H1 (cell line): ENCODE measurements at regions not wholly inside any gene's neighbourhood (a gene's known extent, or its start where the extent isn't known, plus 50 kb on each side); places are given as distances from the start of the nearest gene placed in this dataset.

ENCODE experiments used
- CTCF ChIA-PET: fragments of 300-600 bp; sonication (Branson Sonifier 250); formaldehyde crosslinking; loops from one replicate; lab custom pipeline; 2021; ENCODE audit not compliant: partially characterized antibody; lab: Charles Lee
- POLR2A ChIA-PET: fragments of 300-600 bp; sonication (Branson Sonifier 250); formaldehyde crosslinking; loops from one replicate; lab custom pipeline; 2021; ENCODE audit warnings: inconsistent platforms; ENCODE audit not compliant: partially characterized antibody; lab: Charles Lee
- DNase-seq, 2 experiments: peaks; one replicate each; pipeline versions ENCODE4 v3.0.0 to v3.0.0-alpha.2; 2010 to 2022; ENCODE audit warnings: low spot score in 2 of 2, low read depth in 1 of 2, mixed read lengths in 1 of 2
- FAIRE-seq: peaks from 2 replicates; lab custom pipeline; 2011; peaks lifted over from hg19 to GRCh38; lab: Jason Lieb, UNC
- H2AFZ ChIP-seq: 2 replicates; pipeline ENCODE4 v1.8.1; 2012; ENCODE audit warnings: low read length, inconsistent platforms
- H2AK5ac ChIP-seq: 2 replicates; pipeline ENCODE4 v1.6.1; 2013; ENCODE audit warnings: low read depth, low read length
- H2BK120ac ChIP-seq: replicated peaks from 2 replicates; pipeline ENCODE3; 2013; ENCODE audit warnings: low read depth, low read length, inconsistent platforms
- H2BK12ac ChIP-seq: 2 replicates; pipeline ENCODE4 v1.6.1; 2013; ENCODE audit warnings: low read depth, low read length
- H2BK15ac ChIP-seq: 2 replicates; pipeline ENCODE4 v1.6.1; 2013; ENCODE audit warnings: low read length
- H2BK20ac ChIP-seq: 2 replicates; pipeline ENCODE4 v1.6.1; 2013; ENCODE audit warnings: low read length
- H2BK5ac ChIP-seq: 2 replicates; pipeline ENCODE4 v1.6.1; 2013; ENCODE audit warnings: low read depth, low read length
- H3K14ac ChIP-seq: 2 replicates; pipeline ENCODE4 v1.6.1; 2013; ENCODE audit warnings: inconsistent platforms; ENCODE audit not compliant: insufficient read length
- H3K18ac ChIP-seq: 2 replicates; pipeline ENCODE4 v1.6.1; 2013; ENCODE audit warnings: low read length; ENCODE audit errors: extremely low read depth
- H3K23ac ChIP-seq: 2 replicates; pipeline ENCODE4 v1.6.1; 2013; ENCODE audit warnings: inconsistent platforms; ENCODE audit not compliant: insufficient read length
- H3K23me2 ChIP-seq: 2 replicates; pipeline ENCODE4 v1.6.1; 2013; ENCODE audit warnings: low read depth, low read length
- H3K27ac ChIP-seq: 2 replicates; pipeline ENCODE4 v1.6.1; 2011; ENCODE audit warnings: low read depth, low read length, inconsistent platforms
- H3K27me3 ChIP-seq, 4 experiments: replicated peaks in 1 of 4; 1 replicate in 1 of 4; 2 replicates in 3 of 4; pipeline versions ENCODE4 v1.6.1 to v1.8.1; 2011 to 2013; ENCODE audit warnings: low read length in 3 of 4, mild to moderate bottlenecking in 3 of 4, inconsistent platforms in 2 of 4, mixed read lengths in 2 of 4, moderate library complexity in 1 of 4; ENCODE audit not compliant: control insufficient read depth in 3 of 4, insufficient read depth in 3 of 4; ENCODE audit errors: extremely low read depth in 1 of 4
- H3K36me3 ChIP-seq, 4 experiments: 2 replicates each; pipeline versions ENCODE4 v1.6.1 to v1.8.1; 2011 to 2013; ENCODE audit warnings: mild to moderate bottlenecking in 4 of 4, low read length in 3 of 4, moderate library complexity in 2 of 4, control low read depth in 1 of 4, inconsistent platforms in 1 of 4; ENCODE audit not compliant: insufficient read depth in 4 of 4, control insufficient read depth in 2 of 4
- H3K4ac ChIP-seq: replicated peaks from 2 replicates; pipeline ENCODE3; 2013; ENCODE audit warnings: low read length, low read depth, mixed read lengths, inconsistent platforms; ENCODE audit not compliant: insufficient read length
- H3K4me1 ChIP-seq, 4 experiments: replicated peaks in 1 of 4; 1 replicate in 1 of 4; 2 replicates in 3 of 4; pipeline versions ENCODE4 v1.6.1 to v1.8.1; 2011 to 2013; ENCODE audit warnings: low read length in 3 of 4, inconsistent platforms in 2 of 4, mixed read lengths in 1 of 4; ENCODE audit not compliant: insufficient read depth in 4 of 4, control insufficient read depth in 3 of 4
- H3K4me2 ChIP-seq, 2 experiments: 2 replicates each; pipeline versions ENCODE4 v1.6.1 to v1.8.1; 2011 to 2013; ENCODE audit warnings: low read depth in 2 of 2, low read length in 2 of 2, control low read depth in 1 of 2, inconsistent platforms in 1 of 2, mild to moderate bottlenecking in 1 of 2; ENCODE audit not compliant: insufficient read depth in 1 of 2
- H3K4me3 ChIP-seq, 4 experiments: fragments of 200-600, 300-600 bp in 1 of 4; sonication (generic), shearing (Covaris generic), sonication (Bioruptor Twin) in 1 of 4; 2 replicates each; pipeline versions ENCODE4 v1.5.1 to v1.8.1; 2011 to 2016; ENCODE audit warnings: low read length in 4 of 4, low read depth in 3 of 4, control low read depth in 2 of 4, inconsistent platforms in 2 of 4, mild to moderate bottlenecking in 2 of 4, mixed read lengths in 1 of 4, moderate library complexity in 1 of 4; ENCODE audit not compliant: insufficient read depth in 2 of 4; ENCODE audit errors: extremely low read depth in 1 of 4
- H3K56ac ChIP-seq: replicated peaks from 2 replicates; pipeline ENCODE3; 2013; ENCODE audit warnings: low read depth, mild to moderate bottlenecking, mixed read lengths, low read length, inconsistent platforms; ENCODE audit not compliant: insufficient read length
- H3K79me1 ChIP-seq: 2 replicates; pipeline ENCODE4 v1.6.1; 2013; ENCODE audit warnings: low read depth, low read length, control low read depth
- H3K79me2 ChIP-seq, 2 experiments: 2 replicates each; pipeline versions ENCODE4 v1.6.1 to v1.8.1; 2012 to 2013; ENCODE audit warnings: low read length in 2 of 2, mild to moderate bottlenecking in 2 of 2, inconsistent platforms in 1 of 2; ENCODE audit not compliant: insufficient read depth in 2 of 2, control insufficient read depth in 1 of 2
- H3K9ac ChIP-seq, 4 experiments: replicated peaks in 1 of 4; 1 replicate in 1 of 4; 2 replicates in 3 of 4; pipeline versions ENCODE4 v1.6.1 to v1.8.1; 2011 to 2013; ENCODE audit warnings: low read depth in 3 of 4, low read length in 3 of 4, control low read depth in 2 of 4, mild to moderate bottlenecking in 2 of 4, moderate library complexity in 2 of 4, inconsistent platforms in 1 of 4; ENCODE audit errors: extremely low read depth in 1 of 4
- H3K9me3 ChIP-seq, 2 experiments: 2 replicates each; pipeline versions ENCODE4 v1.6.1 to v1.8.1; 2012 to 2013; ENCODE audit warnings: mild to moderate bottlenecking in 2 of 2, moderate library complexity in 2 of 2, control low read depth in 1 of 2, inconsistent platforms in 1 of 2, low read depth in 1 of 2, low read length in 1 of 2, mixed read lengths in 1 of 2; ENCODE audit not compliant: insufficient read depth in 2 of 2
- H4K20me1 ChIP-seq, 2 experiments: replicated peaks in 1 of 2; 2 replicates each; pipeline versions ENCODE3 to v1.8.1; 2011 to 2013; ENCODE audit warnings: inconsistent platforms in 2 of 2, low read length in 2 of 2, mild to moderate bottlenecking in 1 of 2; ENCODE audit not compliant: insufficient read depth in 2 of 2, control insufficient read depth in 1 of 2
- H4K5ac ChIP-seq: 2 replicates; pipeline ENCODE4 v1.6.1; 2013; ENCODE audit warnings: low read length, low read depth, mixed read lengths, inconsistent platforms; ENCODE audit not compliant: insufficient read length
- H4K8ac ChIP-seq: 2 replicates; pipeline ENCODE4 v1.8.0; 2013; ENCODE audit warnings: mild to moderate bottlenecking, moderate library complexity, low read length, inconsistent platforms; ENCODE audit not compliant: insufficient read depth; ENCODE audit errors: extremely low read depth
- H4K91ac ChIP-seq: replicated peaks from 2 replicates; pipeline ENCODE3; 2013; ENCODE audit warnings: low read length, mixed read lengths, inconsistent platforms; ENCODE audit not compliant: insufficient read length
- GABPA ChIP-seq: IDR thresholded peaks from 2 replicates; pipeline ENCODE4 v1.6.1; 2011; ENCODE audit warnings: mild to moderate bottlenecking, low read length, moderate library complexity, borderline replicate concordance; ENCODE audit not compliant: insufficient read depth
- TCF12 ChIP-seq: IDR thresholded peaks from 2 replicates; pipeline ENCODE4 v1.6.1; 2011; ENCODE audit warnings: low read depth, mild to moderate bottlenecking, low read length
- ZNF274 ChIP-seq: IDR thresholded peaks from 2 replicates; pipeline ENCODE4 v1.7.0; 2012; ENCODE audit warnings: low read length, borderline replicate concordance; ENCODE audit errors: extremely low read depth
- WGBS, 2 experiments: shearing (Covaris generic) in 1 of 2; methylation state at CpG; one replicate each; pipeline versions ENCODE4 v1.1.6 to v1.1.7; 2013 to 2015; ENCODE audit warnings: low lambda C conversion rate in 2 of 2, mixed read lengths in 2 of 2, inconsistent platforms in 1 of 2, low coverage in 1 of 2, missing lambda C conversion rate in 1 of 2; ENCODE audit not compliant: insufficient replicate concordance in 2 of 2, insufficient coverage in 1 of 2, insufficient read length in 1 of 2; ENCODE audit errors: extremely low coverage in 1 of 2, missing lambda C conversion rate in 1 of 2; 5-methylcytosine and 5-hydroxymethylcytosine counted together

DNA sequence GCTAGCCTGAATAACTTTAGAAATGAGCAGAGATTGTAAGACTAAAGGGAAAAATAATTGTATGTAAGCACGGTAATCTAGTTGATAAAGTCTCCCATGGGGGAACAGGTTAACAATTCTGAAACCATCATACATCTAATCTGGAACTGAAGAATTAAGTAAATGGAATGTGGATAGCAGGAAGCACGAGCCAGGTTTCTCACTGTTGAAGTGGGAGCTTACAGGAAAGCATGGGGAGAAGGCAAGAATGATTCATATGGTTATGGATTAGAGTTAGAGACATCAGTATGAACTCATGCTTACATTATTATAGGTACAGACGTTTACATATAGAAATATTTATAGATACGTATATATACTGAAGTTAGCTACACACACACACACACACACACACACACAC lies 83.0 kb downstream of the LEPR start:
- H3K9me3 ChIP-seq = no peaks in the 10 kb centered on the region
- H3K4me2 ChIP-seq = no peak overlapping the region
- no peak overlapping the region for H3K4ac ChIP-seq
- ChIA-PET POLR2A (no interaction called here), CTCF (interaction anchor here (0.6 kb wide), 1 partner anchor 71 kb away, joined by 5 read pairs; no protein-coding TSS in a partner anchor)
- H3K4me3 ChIP-seq = no peak overlapping the region
- no peaks in the 10 kb centered on the region for H3K79me1 ChIP-seq
- no peak overlapping the region for H3K14ac ChIP-seq
- H3K36me3 ChIP-seq = no peaks in the 10 kb centered on the region
- no peak overlapping the region for H2BK12ac ChIP-seq
- no peak overlapping the region for H3K18ac ChIP-seq
- no peak overlapping the region for H3K23ac ChIP-seq
- H3K56ac ChIP-seq = no peak overlapping the region
- H3K23me2 ChIP-seq = no peaks in the 10 kb centered on the region
- TF ChIP-seq TCF12 (no peak), ZNF274 (no peak), GABPA (no peak)
- 67% methylated on average over 4 of the region's 4 CpGs; no CpG with 5 or more reads in 1 of the 2 experiments for WGBS, 2 experiments
- H3K79me2 ChIP-seq = no peaks in the 10 kb centered on the region
- H2AFZ ChIP-seq = no peak overlapping the region
- no peak overlapping the region for H4K5ac ChIP-seq
- H2BK15ac ChIP-seq = no peak overlapping the region
- H2BK120ac ChIP-seq = no peak overlapping the region
- no peaks in the 10 kb centered on the region for H4K20me1 ChIP-seq
- no peak overlapping the region for H2AK5ac ChIP-seq
- no peak overlapping the region for H2BK5ac ChIP-seq
- no peak for FAIRE-seq
- H3K27ac ChIP-seq = no peak overlapping the region
- no peak overlapping the region for H2BK20ac ChIP-seq
- H4K91ac ChIP-seq = no peak overlapping the region
- H3K9ac ChIP-seq = no peak overlapping the region
- no peaks in the 10 kb centered on the region for H3K27me3 ChIP-seq
- H4K8ac ChIP-seq = no peak overlapping the region
- DNase-seq = no peak
- H3K4me1 ChIP-seq = no peaks in the 10 kb centered on the region
